ENCODE measurements at regions not wholly inside any gene's neighbourhood (a gene's known extent, or its start where the extent isn't known, plus 50 kb on each side); places are given as distances from the start of the nearest gene placed in this dataset.

DNA sequence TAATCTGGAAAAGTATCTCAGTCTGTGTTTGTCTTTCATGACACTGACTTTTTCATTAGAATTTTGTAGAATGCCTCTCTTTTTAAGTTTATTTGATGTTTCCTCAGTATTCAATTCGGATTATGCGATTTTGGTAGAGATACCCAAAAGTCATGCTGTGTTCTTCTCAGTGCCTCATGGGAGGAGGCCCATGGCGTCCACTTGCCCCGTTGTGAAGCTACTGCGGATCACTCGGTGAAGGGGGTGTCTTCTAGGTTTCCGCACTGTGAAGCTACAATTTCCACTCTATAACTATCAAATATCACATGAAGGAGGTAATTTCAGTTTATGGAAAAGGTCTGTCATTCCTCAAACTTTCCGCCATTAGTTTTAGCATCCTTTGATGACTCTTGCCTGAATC, 794.0 kb downstream of the TBC1D22A start:
- TF ChIP-seq TAF1 (IDR thresholded peaks at IDR 0.05; ENCODE audit: low read depth, low read length) (no peak), POLR2A (IDR thresholded peaks at IDR 0.05; ENCODE audit: low read depth, low read length) (no peak), POLR2AphosphoS5 (IDR thresholded peaks at IDR 0.05; ENCODE audit: low read depth, low read length) (no peak), POU2F2 (IDR thresholded peaks at IDR 0.05; ENCODE audit: low read depth, low read length) (no peak), SPI1 (IDR thresholded peaks at IDR 0.05; ENCODE audit: low read depth, low read length) (no peak), PAX5 (IDR thresholded peaks at IDR 0.05; ENCODE audit: insufficient read depth, low read length, severe bottlenecking) (no peak)

All from GM12891 (cell line).